22Rv1 (cell line): ENCODE measurements at regions not wholly inside any gene's neighbourhood (a gene's known extent, or its start where the extent isn't known, plus 50 kb on each side); places are given as distances from the start of the nearest gene placed in this dataset.

Source experiments
- CTCF ChIP-seq: fragments of 450-650 bp; IDR thresholded peaks from 2 replicates; pipeline ENCODE4 v1.5.1; 2017; ENCODE audit warnings: mild to moderate bottlenecking
- ZFX ChIP-seq: fragments of 450-650 bp; IDR thresholded peaks from 2 replicates; pipeline ENCODE4 v1.6.1; 2017; ENCODE audit warnings: antibody characterized with exemption, borderline replicate concordance

GRCh38 chr5:8843771-8844170 lies 702.1 kb downstream of the SEMA5A start:
- TF ChIP-seq CTCF (no peak), ZFX (no peak)
